Mesendoderm (in vitro differentiated cells): ENCODE measurements at regions not wholly inside any gene's neighbourhood (a gene's known extent, or its start where the extent isn't known, plus 50 kb on each side); places are given as distances from the start of the nearest gene placed in this dataset.
A peak's percentile ranks its signal among the peaks of the same experiment; 100 is the strongest.

Experiments used
- DNase-seq: peaks from one replicate; pipeline ENCODE4 v3.0.0; 2013
- H2AK5ac ChIP-seq: 2 replicates; pipeline ENCODE4 v1.6.1; 2013; ENCODE audit warnings: low read length, inconsistent platforms
- H2BK120ac ChIP-seq: 2 replicates; pipeline ENCODE4 v1.6.1; 2013; ENCODE audit warnings: low read depth, mild to moderate bottlenecking, low read length, moderate library complexity, mixed read lengths
- H2BK15ac ChIP-seq: replicated peaks from 2 replicates; pipeline ENCODE4 v1.6.1; 2013; ENCODE audit warnings: low read depth, mild to moderate bottlenecking, moderate library complexity
- H2BK5ac ChIP-seq: 2 replicates; pipeline ENCODE4 v1.6.1; 2013; ENCODE audit warnings: low read length, inconsistent platforms
- H3K18ac ChIP-seq: 2 replicates; pipeline ENCODE4 v1.6.1; 2013; ENCODE audit warnings: mild to moderate bottlenecking, low read length, mixed read lengths
- H3K23ac ChIP-seq: one replicate; pipeline ENCODE4 v1.6.1; 2013; ENCODE audit warnings: low read length
- H3K27ac ChIP-seq: 2 replicates; pipeline ENCODE4 v1.5.1; 2013; ENCODE audit warnings: low read depth, mild to moderate bottlenecking, inconsistent platforms, low read length, moderate library complexity
- H3K27me3 ChIP-seq: 2 replicates; pipeline ENCODE4 v1.6.1; 2013; ENCODE audit warnings: low read length, control low read depth, mild to moderate bottlenecking, inconsistent platforms; ENCODE audit not compliant: insufficient read depth, poor library complexity
- H3K36me3 ChIP-seq: 2 replicates; pipeline ENCODE4 v1.6.1; 2013; ENCODE audit warnings: low read length, inconsistent platforms; ENCODE audit not compliant: control insufficient read depth, insufficient read depth
- H3K4ac ChIP-seq: one replicate; pipeline ENCODE4 v1.6.1; 2013; ENCODE audit warnings: low read depth, mild to moderate bottlenecking, low read length, moderate library complexity
- H3K4me1 ChIP-seq: 2 replicates; pipeline ENCODE4 v1.6.1; 2013; ENCODE audit warnings: low read depth, low read length, inconsistent platforms; ENCODE audit not compliant: control insufficient read depth
- H3K4me2 ChIP-seq: 2 replicates; pipeline ENCODE4 v1.6.1; 2013; ENCODE audit warnings: low read length
- H3K4me3 ChIP-seq: 2 replicates; pipeline ENCODE4 v1.5.1; 2013; ENCODE audit warnings: mild to moderate bottlenecking, low read length
- H3K56ac ChIP-seq: one replicate; pipeline ENCODE4 v1.6.1; 2013; ENCODE audit warnings: low read length
- H3K79me1 ChIP-seq: 2 replicates; pipeline ENCODE4 v1.6.1; 2013; ENCODE audit warnings: low read length, inconsistent platforms
- H3K79me2 ChIP-seq: 2 replicates; pipeline ENCODE4 v1.6.1; 2013; ENCODE audit warnings: mild to moderate bottlenecking, low read length; ENCODE audit not compliant: control insufficient read depth, insufficient read depth
- H3K9ac ChIP-seq: 2 replicates; pipeline ENCODE4 v1.6.1; 2013; ENCODE audit warnings: low read length, inconsistent platforms
- H4K5ac ChIP-seq: one replicate; pipeline ENCODE4 v1.6.1; 2013; ENCODE audit warnings: low read length
- H4K8ac ChIP-seq: one replicate; pipeline ENCODE4 v1.6.1; 2013; ENCODE audit warnings: low read depth, mild to moderate bottlenecking, control low read depth, low read length, moderate library complexity
- WGBS: extraction: QIAGEN DNeasy Blood & Tissue Kit; methylation state at CpG from one replicate; pipeline ENCODE4 v1.1.7; 2013; ENCODE audit warnings: low lambda C conversion rate, missing lambda C conversion rate; ENCODE audit not compliant: insufficient coverage; ENCODE audit errors: extremely low coverage; 5-methylcytosine and 5-hydroxymethylcytosine counted together

DNA sequence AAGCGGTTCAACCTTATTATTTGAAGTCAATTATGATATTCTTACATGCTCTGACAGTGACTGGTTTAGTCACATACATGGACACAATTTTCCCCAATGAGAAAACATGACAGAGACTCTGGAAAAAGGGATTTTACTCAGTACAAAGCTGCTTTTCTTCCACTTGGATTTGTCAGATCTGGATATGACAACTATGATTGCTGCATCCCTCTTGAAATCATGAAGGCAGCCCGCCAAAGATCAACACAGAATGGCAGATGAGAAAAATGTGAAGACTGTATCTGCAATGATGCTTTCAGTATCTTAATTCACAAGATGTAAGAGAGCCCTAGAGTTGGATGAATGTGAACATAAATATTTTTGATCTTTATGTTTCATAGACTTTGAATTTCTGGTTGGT, 439.6 kb downstream of the CDH8 start:
- no peaks in the 10 kb centered on the region for H3K36me3 ChIP-seq
- H3K4me2 ChIP-seq = no peak overlapping the region
- H3K4ac ChIP-seq = no peak overlapping the region
- H3K9ac ChIP-seq = no peak overlapping the region
- no CpG with 5 or more reads among the region's 2 CpGs for WGBS
- no peak for DNase-seq
- H3K4me3 ChIP-seq = no peak overlapping the region
- H4K5ac ChIP-seq = no peak overlapping the region
- no peak overlapping the region for H3K23ac ChIP-seq
- no peak overlapping the region for H3K56ac ChIP-seq
- H4K8ac ChIP-seq = no peak overlapping the region
- H3K79me1 ChIP-seq = no peaks in the 10 kb centered on the region
- H3K18ac ChIP-seq = no peak overlapping the region
- H2AK5ac ChIP-seq = no peak overlapping the region
- no peak overlapping the region for H3K27ac ChIP-seq
- H3K4me1 ChIP-seq = no peaks in the 10 kb centered on the region
- H2BK15ac ChIP-seq = no peak overlapping the region
- no peaks in the 10 kb centered on the region for H3K79me2 ChIP-seq
- no peak overlapping the region for H2BK120ac ChIP-seq
- no peak overlapping the region for H2BK5ac ChIP-seq
- H3K27me3 ChIP-seq = no peaks in the 10 kb centered on the region

DNA sequence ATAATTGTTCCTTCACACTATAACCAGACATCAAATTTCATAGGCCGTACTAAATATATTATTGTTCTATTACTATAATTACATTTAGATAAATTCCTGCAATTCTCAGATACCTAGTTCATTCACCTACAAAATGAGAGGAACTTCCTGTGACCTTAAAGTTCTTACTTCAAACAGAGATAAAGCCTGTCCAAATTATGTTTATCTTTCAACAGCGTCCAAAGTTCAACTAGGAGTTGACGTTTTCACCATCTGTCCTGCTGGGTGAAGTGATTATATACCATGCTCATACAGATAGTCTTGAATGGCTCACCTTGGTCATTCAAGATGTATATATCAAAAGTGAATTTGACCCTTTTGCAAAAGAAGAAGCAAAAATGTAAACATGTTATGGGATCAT, 440.6 kb downstream of the CDH8 start:
- DNase-seq = no peak
- Histone ChIP-seq H3K9ac (no peak overlapping the region), H3K56ac (no peak overlapping the region), H3K4me3 (no peak overlapping the region), H3K4me2 (no peak overlapping the region), H3K36me3 (no peaks in the 10 kb centered on the region), H4K8ac (no peak overlapping the region), H2BK120ac (no peak overlapping the region), H2BK15ac (no peak overlapping the region), H3K4me1 (no peaks in the 10 kb centered on the region), H3K23ac (no peak overlapping the region), H2BK5ac (no peak overlapping the region), H3K27me3 (no peaks in the 10 kb centered on the region), H2AK5ac (no peak overlapping the region), H3K27ac (no peak overlapping the region), H4K5ac (no peak overlapping the region), H3K79me2 (no peaks in the 10 kb centered on the region), H3K18ac (no peak overlapping the region), H3K4ac (no peak overlapping the region), H3K79me1 (no peaks in the 10 kb centered on the region)
- no CpG with 5 or more reads among the region's 3 CpGs for WGBS

DNA sequence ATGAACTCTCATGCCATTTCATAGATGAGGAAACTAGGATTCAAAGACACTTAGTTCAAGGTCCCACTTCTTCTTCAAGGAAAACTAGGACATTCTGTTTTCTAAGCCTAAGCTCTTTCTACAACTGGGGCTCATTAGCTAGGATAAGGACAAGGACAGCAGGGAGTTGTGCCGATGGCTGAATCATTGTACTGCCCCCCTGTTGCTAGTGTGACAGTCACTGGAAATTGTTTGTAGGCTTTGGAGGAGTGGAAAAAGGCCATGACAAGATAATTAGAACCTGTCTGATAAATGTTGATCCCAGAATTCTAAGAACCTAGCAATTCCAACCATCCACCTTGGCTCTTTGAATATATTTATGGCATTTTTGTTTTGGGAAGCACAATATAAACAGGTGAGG, 445.7 kb downstream of the CDH8 start:
- Histone ChIP-seq H3K4me2 (no peak overlapping the region), H2AK5ac (no peak overlapping the region), H3K9ac (no peak overlapping the region), H3K27me3 (no peaks in the 10 kb centered on the region), H3K23ac (no peak overlapping the region), H2BK120ac (no peak overlapping the region), H4K5ac (no peak overlapping the region), H3K4me3 (no peak overlapping the region), H3K4me1 (no peaks in the 10 kb centered on the region), H3K79me1 (no peaks in the 10 kb centered on the region), H2BK15ac (no peak overlapping the region), H3K18ac (no peak overlapping the region), H3K27ac (no peak overlapping the region), H3K4ac (no peak overlapping the region), H3K36me3 (no peaks in the 10 kb centered on the region), H3K79me2 (no peaks in the 10 kb centered on the region), H4K8ac (no peak overlapping the region), H2BK5ac (no peak overlapping the region), H3K56ac (no peak overlapping the region)
- DNase-seq = peak; percentile 40
- WGBS = no CpG with 5 or more reads among the region's 1 CpG

DNA sequence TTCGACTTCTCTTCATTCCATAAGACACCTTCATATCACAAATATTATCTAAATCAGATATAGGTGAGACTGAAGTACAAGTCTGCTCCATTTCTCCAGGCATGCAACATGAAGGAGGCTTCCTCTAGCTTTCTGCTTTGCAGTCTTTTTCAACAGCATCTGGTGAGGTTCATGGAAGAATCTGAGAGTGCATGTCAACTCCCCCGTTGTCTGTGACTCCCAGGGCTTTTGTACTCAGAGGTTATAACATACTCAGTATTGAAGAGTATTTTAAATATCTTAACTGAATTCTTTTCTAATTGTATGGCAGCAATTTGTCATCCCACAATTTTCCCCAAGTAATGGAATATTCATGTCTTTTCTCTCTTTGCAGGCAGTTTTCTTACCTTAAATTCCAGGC, 448.7 kb downstream of the CDH8 start:
- Histone ChIP-seq H3K36me3 (no peaks in the 10 kb centered on the region), H3K27me3 (no peaks in the 10 kb centered on the region), H3K4me3 (no peak overlapping the region), H3K18ac (no peak overlapping the region), H4K8ac (no peak overlapping the region), H3K79me2 (no peaks in the 10 kb centered on the region), H3K4ac (no peak overlapping the region), H3K27ac (no peak overlapping the region), H2BK5ac (no peak overlapping the region), H3K4me2 (no peak overlapping the region), H2BK120ac (no peak overlapping the region), H3K79me1 (no peaks in the 10 kb centered on the region), H2AK5ac (no peak overlapping the region), H3K56ac (no peak overlapping the region), H3K9ac (no peak overlapping the region), H3K4me1 (no peaks in the 10 kb centered on the region), H2BK15ac (no peak overlapping the region), H3K23ac (no peak overlapping the region), H4K5ac (no peak overlapping the region)
- DNase-seq = no peak
- WGBS = no CpG with 5 or more reads among the region's 2 CpGs

DNA sequence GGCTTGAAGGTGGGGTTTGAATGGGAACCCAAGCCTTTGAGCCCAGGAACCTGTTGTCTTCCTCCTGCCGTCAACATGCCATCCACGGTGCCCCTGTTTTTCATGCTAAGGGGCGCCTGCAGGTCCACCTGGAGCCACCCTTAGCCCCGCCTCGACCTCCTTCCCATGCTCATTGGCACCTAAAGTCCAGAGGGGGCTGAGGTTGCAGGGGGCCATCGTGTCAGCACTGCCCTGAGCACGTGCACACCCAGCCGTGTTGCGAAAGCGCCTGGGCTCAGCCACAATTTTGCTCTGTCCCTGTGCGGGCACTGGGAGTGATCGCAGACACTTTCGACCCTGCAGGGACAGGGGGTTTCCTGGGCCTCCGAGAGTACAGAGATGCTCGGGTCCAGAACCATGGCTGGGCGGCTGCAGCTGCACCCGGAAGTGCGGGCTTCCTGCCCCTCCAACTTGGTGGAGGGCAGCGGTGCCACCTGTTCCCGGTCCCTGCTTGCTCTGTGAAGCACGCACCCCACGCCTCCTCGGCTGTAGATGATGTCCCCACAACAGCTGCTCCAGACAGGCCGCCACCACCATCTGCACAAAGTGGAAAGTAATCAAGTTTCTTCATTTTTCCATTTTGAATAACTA, 454.7 kb downstream of the CDH8 start:
- Histone ChIP-seq H2BK5ac (no peak overlapping the region), H3K79me2 (no peaks in the 10 kb centered on the region), H3K4ac (no peak overlapping the region), H3K23ac (no peak overlapping the region), H3K56ac (no peak overlapping the region), H3K27me3 (no peaks in the 10 kb centered on the region), H3K27ac (no peak overlapping the region), H3K18ac (no peak overlapping the region), H2BK120ac (no peak overlapping the region), H4K8ac (no peak overlapping the region), H2BK15ac (no peak overlapping the region), H4K5ac (no peak overlapping the region), H3K4me1 (no peaks in the 10 kb centered on the region), H2AK5ac (no peak overlapping the region), H3K4me3 (no peak overlapping the region), H3K9ac (no peak overlapping the region), H3K36me3 (no peaks in the 10 kb centered on the region), H3K4me2 (no peak overlapping the region), H3K79me1 (no peaks in the 10 kb centered on the region)
- DNase-seq = no peak
- WGBS = no CpG with 5 or more reads among the region's 24 CpGs

DNA sequence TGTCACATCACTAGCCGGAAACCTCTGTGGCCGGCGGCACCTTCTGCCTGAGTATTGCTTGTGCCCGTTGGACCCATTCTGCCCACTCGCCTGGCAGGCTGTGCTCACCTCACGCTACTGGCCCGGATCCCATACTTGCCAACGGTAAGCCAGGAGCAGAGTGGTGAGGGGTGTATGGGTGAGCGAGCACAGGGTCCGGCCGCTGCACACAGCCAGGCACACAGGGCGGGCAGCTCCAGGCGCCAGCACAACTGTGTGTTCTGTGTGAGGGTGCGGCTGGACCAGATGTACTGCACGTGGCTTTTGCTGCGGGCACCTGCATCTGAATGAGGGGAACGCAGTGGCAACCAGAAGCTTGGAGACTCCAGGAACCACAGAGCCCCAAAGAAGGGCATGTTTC, 455.7 kb downstream of the CDH8 start:
- no peak overlapping the region for H2BK5ac ChIP-seq
- H3K4me1 ChIP-seq = no peaks in the 10 kb centered on the region
- H3K27me3 ChIP-seq = no peaks in the 10 kb centered on the region
- no peaks in the 10 kb centered on the region for H3K79me1 ChIP-seq
- WGBS = no CpG with 5 or more reads among the region's 17 CpGs
- H3K9ac ChIP-seq = no peak overlapping the region
- no peak overlapping the region for H2BK15ac ChIP-seq
- H3K4ac ChIP-seq = no peak overlapping the region
- no peak for DNase-seq
- H3K27ac ChIP-seq = no peak overlapping the region
- no peaks in the 10 kb centered on the region for H3K36me3 ChIP-seq
- no peak overlapping the region for H4K5ac ChIP-seq
- H3K4me2 ChIP-seq = no peak overlapping the region
- no peak overlapping the region for H2AK5ac ChIP-seq
- H3K18ac ChIP-seq = no peak overlapping the region
- H3K23ac ChIP-seq = no peak overlapping the region
- no peak overlapping the region for H2BK120ac ChIP-seq
- no peaks in the 10 kb centered on the region for H3K79me2 ChIP-seq
- H3K4me3 ChIP-seq = no peak overlapping the region
- no peak overlapping the region for H3K56ac ChIP-seq
- H4K8ac ChIP-seq = no peak overlapping the region
